HepG2 (cell line): ENCODE measurements at regions not wholly inside any gene's neighbourhood (a gene's known extent, or its start where the extent isn't known, plus 50 kb on each side); places are given as distances from the start of the nearest gene placed in this dataset.

Source experiments
- ATAC-seq: fragments of 200-7000 bp; cut with Tn5 transposase; 3 replicates; pipeline ENCODE4 v1.9.1; 2020; ENCODE audit warnings: mild to moderate bottlenecking, moderate library complexity
- BruUV-seq: library from RNA; stranded (reverse); fragments of 400-500 nt; replicated peaks from 2 replicates; lab custom pipeline; 2021; lab: Mats Ljungman, UMichigan
- CTCF ChIA-PET: fragments of 300-600 bp; formaldehyde crosslinking; extraction: SDS; loops from one replicate; lab custom pipeline; 2021; ENCODE audit warnings: low total read pairs, inconsistent platforms, low intra/inter-chr PET ratio; lab: Yijun Ruan, JAX
- POLR2A ChIA-PET: fragments of 350-600 bp; sonication (Branson Sonifier 250); formaldehyde crosslinking; loops from one replicate; lab custom pipeline; 2020; ENCODE audit warnings: antibody characterized with exemption, inconsistent platforms; lab: Yijun Ruan, JAX
- DNase-seq: peaks from one replicate; pipeline ENCODE4 v3.0.0-alpha.2; 2015; ENCODE audit warnings: low spot score
- FAIRE-seq: peaks from 3 replicates; lab custom pipeline; 2011; peaks lifted over from hg19 to GRCh38; lab: Jason Lieb, UNC
- H2AFZ ChIP-seq: one replicate; pipeline ENCODE4 v1.6.1; 2011; ENCODE audit warnings: low read length, inconsistent platforms
- H3K27ac ChIP-seq: fragments of 300-600 bp; 3 replicates; pipeline ENCODE4 v1.8.0; 2011; ENCODE audit warnings: mixed run types, mild to moderate bottlenecking, mixed read lengths, low read length, inconsistent platforms; ENCODE audit not compliant: insufficient read depth; ENCODE audit errors: extremely low read length
- H3K27me3 ChIP-seq, 2 experiments: fragments of 200-600 bp in 1 of 2; 2 replicates in 1 of 2; 3 replicates in 1 of 2; pipeline versions ENCODE4 v1.6.0 to v1.8.0; 2011; ENCODE audit warnings: low read length in 2 of 2, mild to moderate bottlenecking in 2 of 2, moderate library complexity in 2 of 2, inconsistent platforms in 1 of 2; ENCODE audit not compliant: insufficient read depth in 2 of 2, control insufficient read depth in 1 of 2
- H3K36me3 ChIP-seq, 2 experiments: fragments of 200-600 bp in 1 of 2; replicated peaks in 1 of 2; 2 replicates in 1 of 2; 3 replicates in 1 of 2; pipeline versions ENCODE4 v1.5.1 to v1.8.0; 2011; ENCODE audit warnings: low read length in 2 of 2, inconsistent platforms in 1 of 2; ENCODE audit not compliant: insufficient read depth in 2 of 2, control insufficient read depth in 1 of 2
- H3K4me1 ChIP-seq: 2 replicates; pipeline ENCODE4 v1.5.1; 2012; ENCODE audit warnings: low read length, inconsistent platforms; ENCODE audit not compliant: insufficient read depth
- H3K4me2 ChIP-seq: 2 replicates; pipeline ENCODE4 v1.6.0; 2011; ENCODE audit warnings: low read depth, low read length, inconsistent platforms
- H3K4me3 ChIP-seq, 3 experiments: fragments of 200-600 bp in 1 of 3; sonication (generic), shearing (Covaris generic) in 1 of 3; replicated peaks in 1 of 3; 2 replicates each; pipeline ENCODE4 v1.5.1; 2011 to 2016; ENCODE audit warnings: low read length in 3 of 3, inconsistent platforms in 2 of 3, low read depth in 2 of 3, mild to moderate bottlenecking in 2 of 3, control low read depth in 1 of 3, mixed read lengths in 1 of 3; ENCODE audit not compliant: insufficient read depth in 1 of 3
- H3K79me2 ChIP-seq: one replicate; pipeline ENCODE4 v1.6.1; 2011; ENCODE audit warnings: low read length, inconsistent platforms; ENCODE audit not compliant: insufficient read depth
- H3K9ac ChIP-seq: 2 replicates; pipeline ENCODE4 v1.6.0; 2011; ENCODE audit warnings: mild to moderate bottlenecking, low read depth, low read length, inconsistent platforms; ENCODE audit not compliant: insufficient read depth
- H3K9me3 ChIP-seq: 2 replicates; pipeline ENCODE4 v1.5.1; 2012; ENCODE audit warnings: mild to moderate bottlenecking, low read length
- H4K20me1 ChIP-seq: 2 replicates; pipeline ENCODE4 v1.6.0; 2011; ENCODE audit warnings: inconsistent platforms, mild to moderate bottlenecking, low read length, moderate library complexity; ENCODE audit not compliant: insufficient read depth
- BRF2 ChIP-seq: sonication (generic); formaldehyde crosslinking; IDR thresholded peaks from 2 replicates; pipeline ENCODE4 v1.8.1; 2022; ENCODE audit warnings: mild to moderate bottlenecking, missing genetic modification reagents
- CHD2 ChIP-seq: IDR thresholded peaks from 2 replicates; pipeline ENCODE4 v1.6.1; 2011; ENCODE audit warnings: low read depth, low read length, improper control_type of control experiment
- EP300 ChIP-seq, 3 experiments: sonication (generic) in 1 of 3; formaldehyde crosslinking in 1 of 3; IDR thresholded peaks; 2 replicates each; pipeline versions ENCODE4 v1.5.1 to v1.6.1; 2011 to 2020; ENCODE audit warnings: low read depth in 2 of 3, low read length in 2 of 3, borderline replicate concordance in 1 of 3, improper control_type of control experiment in 1 of 3, mild to moderate bottlenecking in 1 of 3, missing genetic modification reagents in 1 of 3, moderate library complexity in 1 of 3
- HOXA3 ChIP-seq: sonication (generic); formaldehyde crosslinking; IDR thresholded peaks from 2 replicates; pipeline ENCODE4 v1.5.0; 2020; ENCODE audit warnings: missing genetic modification reagents
- RELA ChIP-seq: sonication (generic); formaldehyde crosslinking; IDR thresholded peaks from 2 replicates; pipeline ENCODE4 v1.4.0; 2020; ENCODE audit warnings: missing genetic modification reagents
- SIN3A ChIP-seq: IDR thresholded peaks from 2 replicates; pipeline ENCODE4 v1.6.1; 2011; ENCODE audit warnings: low read depth, mild to moderate bottlenecking, control low read depth, low read length, borderline replicate concordance
- SYNCRIP ChIP-seq: fragments of 200-400 bp; formaldehyde crosslinking; IDR thresholded peaks from 2 replicates; pipeline ENCODE4 v1.6.1; 2018; ENCODE audit warnings: mild to moderate bottlenecking, low read depth, low read length; ENCODE audit not compliant: insufficient read depth
- TEAD2 ChIP-seq: sonication (generic); formaldehyde crosslinking; IDR thresholded peaks from 2 replicates; pipeline ENCODE4 v1.9.0; 2021; ENCODE audit warnings: missing genetic modification reagents
- ZNF205 ChIP-seq: IDR thresholded peaks from 2 replicates; pipeline ENCODE4 v1.6.1; 2018; ENCODE audit warnings: missing biosample characterization, missing genetic modification reagents
- ZNF263 ChIP-seq: sonication (generic); formaldehyde crosslinking; IDR thresholded peaks from 2 replicates; pipeline ENCODE4 v1.4.0; 2020; ENCODE audit warnings: missing genetic modification reagents
- WGBS: methylation state at CpG from one replicate; pipeline ENCODE4 v1.1.6; 2017; ENCODE audit warnings: low lambda C conversion rate; 5-methylcytosine and 5-hydroxymethylcytosine counted together
- in situ Hi-C: cut with HindIII; loops from 2 replicates; pipeline ENCODE4 v1.10.0; 2017; ENCODE audit warnings: low pct_unique_long_range_greater_than_20kb; ENCODE audit not compliant: extremely low pct_ligation_motif_present
- intact Hi-C: fragments of 100-400 bp; cut with micrococcal nuclease; formaldehyde crosslinking; loops from one replicate; pipeline ENCODE4 v1.10.0; 2022; ENCODE audit not compliant: unreplicated experiment

GRCh38 chr10:52574697-52575096 lies 197.9 kb downstream of the MBL2 start:
- Histone ChIP-seq H3K79me2 (no peaks in the 10 kb centered on the region), H2AFZ (no peak overlapping the region), H3K27ac (no peak overlapping the region), H3K4me2 (no peak overlapping the region), H3K36me3 (no peaks in the 10 kb centered on the region), H3K9ac (no peak overlapping the region), H3K9me3 (no peaks in the 10 kb centered on the region), H4K20me1 (no peaks in the 10 kb centered on the region), H3K4me3 (no peak overlapping the region), H3K27me3 (no peaks in the 10 kb centered on the region), H3K4me1 (no peaks in the 10 kb centered on the region)
- no peak for FAIRE-seq
- TF ChIP-seq SYNCRIP (no peak), BRF2 (no peak), CHD2 (no peak), ZNF263 (no peak), EP300 (IDR thresholded peaks at IDR 0.05; ENCODE audit: low read depth in 2 of 2, low read length in 2 of 2) (no peak), EP300 (CRISPR knock-in tag; IDR thresholded peaks at IDR 0.05; ENCODE audit: borderline replicate concordance) (no peak), ZNF205 (CRISPR knock-in tag) (no peak), RELA (CRISPR knock-in tag) (no peak), TEAD2 (CRISPR knock-in tag) (no peak), SIN3A (no peak), HOXA3 (no peak)
- POLR2A ChIA-PET: no interaction called here
- no peak for DNase-seq
- in situ Hi-C loops (no loop called here), intact Hi-C loops (no loop called here)
- WGBS: 85% methylated on average over 2 of the region's 2 CpGs
- ATAC-seq: no peak
- BruUV-seq: no TSS peak
- CTCF ChIA-PET: no interaction called here
